Thyroid gland (tissue), 4 donors: ENCODE measurements at regions not wholly inside any gene's neighbourhood (a gene's known extent, or its start where the extent isn't known, plus 50 kb on each side); places are given as distances from the start of the nearest gene placed in this dataset.

Experiments
- CTCF ChIP-seq, 6 experiments: fragments of 200-600 bp in 3 of 6; fragments of 450-650 bp in 3 of 6; sonication (generic) in 3 of 6; IDR thresholded peaks; one replicate each; pipeline ENCODE4 v1.5.1; 2016 to 2019; ENCODE audit warnings: antibody characterized with exemption in 6 of 6, mild to moderate bottlenecking in 2 of 6, inconsistent platforms in 1 of 6, moderate library complexity in 1 of 6
- POLR2A ChIP-seq, 2 donors: fragments of 450-650 bp; IDR thresholded peaks; one replicate each; pipeline ENCODE4 v1.6.1; 2017; ENCODE audit warnings: antibody characterized with exemption in 2 of 2, mild to moderate bottlenecking in 2 of 2, moderate library complexity in 1 of 2

- no peak for TF ChIP-seq CTCF (IDR thresholded peaks at IDR 0.05)
- TF ChIP-seq POLR2A (IDR thresholded peaks at IDR 0.05) = no peak
Observed at GRCh38 chr3:152109038-152109437, 159.7 kb upstream of the MBNL1 start.
